MM.1S (cell line): ENCODE measurements at regions not wholly inside any gene's neighbourhood (a gene's known extent, or its start where the extent isn't known, plus 50 kb on each side); places are given as distances from the start of the nearest gene placed in this dataset.

Experiments used
- DNase-seq: peaks from one replicate; pipeline ENCODE4 v3.0.0-alpha.2; 2015
- H2AFZ ChIP-seq: fragments of 300-600 bp; sonication (generic); 2 replicates; pipeline ENCODE4 v1.6.0; 2016; ENCODE audit warnings: antibody characterized with exemption, low read length
- H3F3A ChIP-seq: fragments of 300-600 bp; sonication (generic); 2 replicates; pipeline ENCODE4 v1.6.1; 2016; ENCODE audit warnings: mild to moderate bottlenecking, antibody characterized with exemption, low read length, moderate library complexity, mixed read lengths; ENCODE audit not compliant: insufficient read depth
- H3K27ac ChIP-seq: fragments of 300-600 bp; sonication (generic); 2 replicates; pipeline ENCODE4 v1.5.1; 2016; ENCODE audit warnings: mild to moderate bottlenecking, low read length
- H3K27me3 ChIP-seq: fragments of 300-600 bp; sonication (generic); replicated peaks from 2 replicates; pipeline ENCODE4 v1.6.0; 2016; ENCODE audit warnings: low read length; ENCODE audit not compliant: insufficient read depth
- H3K36me3 ChIP-seq: fragments of 300-600 bp; sonication (generic); replicated peaks from 2 replicates; pipeline ENCODE4 v1.6.1; 2016; ENCODE audit warnings: mild to moderate bottlenecking, low read length, mixed read lengths; ENCODE audit not compliant: insufficient read depth
- H3K4me1 ChIP-seq: fragments of 300-600 bp; sonication (generic); 2 replicates; pipeline ENCODE4 v1.6.1; 2016; ENCODE audit warnings: low read length, mixed read lengths
- H3K4me2 ChIP-seq: fragments of 300-600 bp; sonication (generic); 2 replicates; pipeline ENCODE4 v1.6.0; 2016; ENCODE audit warnings: low read depth, low read length
- H3K4me3 ChIP-seq: fragments of 300-600 bp; sonication (generic); 2 replicates; pipeline ENCODE4 v1.5.1; 2016; ENCODE audit warnings: low read length, mixed read lengths
- H3K79me2 ChIP-seq: fragments of 300-600 bp; sonication (generic); 2 replicates; pipeline ENCODE4 v1.6.1; 2016; ENCODE audit warnings: mixed run types, low read length, mixed read lengths
- H3K9ac ChIP-seq: fragments of 300-600 bp; sonication (generic); 2 replicates; pipeline ENCODE4 v1.6.1; 2016; ENCODE audit warnings: low read length, mixed read lengths
- H3K9me2 ChIP-seq: fragments of 300-600 bp; sonication (generic); replicated peaks from 2 replicates; pipeline ENCODE4 v1.6.1; 2016; ENCODE audit warnings: mild to moderate bottlenecking, low read length, mixed read lengths; ENCODE audit not compliant: insufficient read depth
- H3K9me3 ChIP-seq: fragments of 300-600 bp; sonication (generic); replicated peaks from 2 replicates; pipeline ENCODE4 v1.6.1; 2016; ENCODE audit warnings: mild to moderate bottlenecking, low read length, mixed read lengths; ENCODE audit not compliant: insufficient read depth
- H4K20me1 ChIP-seq: fragments of 300-600 bp; sonication (generic); 2 replicates; pipeline ENCODE4 v1.6.1; 2016; ENCODE audit warnings: mild to moderate bottlenecking, low read length, moderate library complexity, mixed read lengths; ENCODE audit not compliant: insufficient read depth
- EZH2 ChIP-seq: fragments of 300-600 bp; sonication (generic); optimal IDR thresholded peaks from 2 replicates; pipeline ENCODE3; 2017; ENCODE audit warnings: low read depth, mild to moderate bottlenecking, antibody characterized with exemption, low read length, mixed read lengths
- EZH2phosphoT487 ChIP-seq: fragments of 300-600 bp; sonication (generic); IDR thresholded peaks from 2 replicates; pipeline ENCODE4 v1.6.1; 2018; ENCODE audit warnings: antibody characterized with exemption, low read length
- TF ChIP-seq, protein P1 (sequence below): fragments of 300-600 bp; sonication (generic); IDR thresholded peaks from 2 replicates; pipeline ENCODE4 v1.5.1; 2016; ENCODE audit warnings: antibody characterized with exemption, low read length, mixed read lengths

DNA sequence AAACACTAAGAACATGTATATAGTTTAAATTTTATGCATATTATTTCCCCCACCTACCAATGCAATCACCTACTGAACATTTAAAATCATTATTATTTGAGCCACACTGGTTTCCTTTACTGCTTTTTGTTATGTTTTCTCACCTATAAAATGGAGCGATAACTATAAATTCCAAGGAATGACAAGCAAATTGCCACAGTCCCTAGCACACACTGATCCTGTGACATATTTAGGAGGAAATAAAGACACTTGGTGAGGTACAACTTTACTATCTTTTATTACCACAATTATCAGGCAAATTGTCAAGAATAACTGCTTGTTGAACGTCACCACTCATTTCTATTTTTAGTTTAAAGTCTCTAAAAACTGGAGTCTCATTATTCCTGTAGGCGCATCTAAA lies 1693.6 kb downstream of the EFNA5 start:
- Histone ChIP-seq H3K79me2 (no peaks in the 10 kb centered on the region), H3K9me2 (no peaks in the 10 kb centered on the region), H2AFZ (no peak overlapping the region), H4K20me1 (no peaks in the 10 kb centered on the region), H3K9ac (no peak overlapping the region), H3K9me3 (no peaks in the 10 kb centered on the region), H3K4me3 (no peak overlapping the region), H3K27me3 (no peaks in the 10 kb centered on the region), H3K27ac (no peak overlapping the region), H3K4me2 (no peak overlapping the region), H3K4me1 (no peaks in the 10 kb centered on the region), H3F3A (no peaks in the 10 kb centered on the region), H3K36me3 (no peaks in the 10 kb centered on the region)
- TF ChIP-seq EZH2phosphoT487 = no peak
- TF ChIP-seq, protein P1, sequence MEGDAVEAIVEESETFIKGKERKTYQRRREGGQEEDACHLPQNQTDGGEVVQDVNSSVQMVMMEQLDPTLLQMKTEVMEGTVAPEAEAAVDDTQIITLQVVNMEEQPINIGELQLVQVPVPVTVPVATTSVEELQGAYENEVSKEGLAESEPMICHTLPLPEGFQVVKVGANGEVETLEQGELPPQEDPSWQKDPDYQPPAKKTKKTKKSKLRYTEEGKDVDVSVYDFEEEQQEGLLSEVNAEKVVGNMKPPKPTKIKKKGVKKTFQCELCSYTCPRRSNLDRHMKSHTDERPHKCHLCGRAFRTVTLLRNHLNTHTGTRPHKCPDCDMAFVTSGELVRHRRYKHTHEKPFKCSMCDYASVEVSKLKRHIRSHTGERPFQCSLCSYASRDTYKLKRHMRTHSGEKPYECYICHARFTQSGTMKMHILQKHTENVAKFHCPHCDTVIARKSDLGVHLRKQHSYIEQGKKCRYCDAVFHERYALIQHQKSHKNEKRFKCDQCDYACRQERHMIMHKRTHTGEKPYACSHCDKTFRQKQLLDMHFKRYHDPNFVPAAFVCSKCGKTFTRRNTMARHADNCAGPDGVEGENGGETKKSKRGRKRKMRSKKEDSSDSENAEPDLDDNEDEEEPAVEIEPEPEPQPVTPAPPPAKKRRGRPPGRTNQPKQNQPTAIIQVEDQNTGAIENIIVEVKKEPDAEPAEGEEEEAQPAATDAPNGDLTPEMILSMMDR = no peak
- TF ChIP-seq EZH2 = no peak
- no peak for DNase-seq

DNA sequence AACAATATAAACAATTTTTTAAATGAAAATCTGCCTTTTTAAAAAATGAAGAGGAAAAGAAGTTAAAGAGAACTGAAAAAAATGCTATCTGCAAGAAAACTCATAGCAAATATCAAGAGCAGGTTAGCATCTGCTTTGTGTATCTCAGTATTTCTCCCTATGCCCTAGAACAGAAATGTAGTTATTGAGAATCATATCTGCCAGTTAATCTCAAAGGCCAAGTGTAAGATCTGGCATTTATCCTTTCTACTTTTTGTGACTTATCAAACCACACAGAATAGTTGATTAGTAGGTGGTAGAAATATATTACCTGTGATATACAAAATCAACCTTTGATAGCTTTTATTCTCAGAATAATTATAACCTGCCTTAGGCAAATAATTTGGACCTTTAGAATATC lies 1699.8 kb downstream of the EFNA5 start:
- TF ChIP-seq EZH2 (no peak), EZH2phosphoT487 (no peak)
- no peak overlapping the region for H3K4me3 ChIP-seq
- no peak for DNase-seq
- H3K9ac ChIP-seq = no peak overlapping the region
- no peaks in the 10 kb centered on the region for H3K4me1 ChIP-seq
- no peaks in the 10 kb centered on the region for H3K9me2 ChIP-seq
- no peaks in the 10 kb centered on the region for H3F3A ChIP-seq
- H3K27me3 ChIP-seq = no peaks in the 10 kb centered on the region
- no peaks in the 10 kb centered on the region for H4K20me1 ChIP-seq
- H3K27ac ChIP-seq = no peak overlapping the region
- H2AFZ ChIP-seq = no peak overlapping the region
- H3K79me2 ChIP-seq = no peaks in the 10 kb centered on the region
- H3K4me2 ChIP-seq = no peak overlapping the region
- H3K36me3 ChIP-seq = no peaks in the 10 kb centered on the region
- no peaks in the 10 kb centered on the region for H3K9me3 ChIP-seq

DNA sequence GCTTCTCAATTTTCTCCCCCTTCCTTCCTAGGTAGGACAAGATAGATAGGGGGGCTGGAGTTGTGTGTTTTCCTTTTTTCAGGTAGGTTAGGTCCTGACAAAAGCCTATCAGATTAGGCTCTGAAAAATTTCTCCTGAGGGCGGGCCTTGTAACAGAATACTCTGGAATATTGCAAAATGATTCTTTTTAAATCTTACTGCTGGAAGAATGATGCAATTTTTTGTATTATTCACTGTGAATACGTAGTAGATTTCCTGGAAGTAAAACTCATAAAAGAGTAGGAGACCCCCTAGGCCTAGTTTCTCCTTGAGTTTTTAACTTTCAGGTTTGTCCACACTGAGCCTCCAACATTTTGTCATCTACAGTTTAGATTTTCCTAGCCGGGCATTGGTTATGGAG lies 1701.8 kb downstream of the EFNA5 start:
- Histone ChIP-seq H3F3A (no peaks in the 10 kb centered on the region), H3K4me1 (no peaks in the 10 kb centered on the region), H4K20me1 (no peaks in the 10 kb centered on the region), H3K9me3 (no peaks in the 10 kb centered on the region), H3K9ac (no peak overlapping the region), H3K4me3 (no peak overlapping the region), H3K4me2 (no peak overlapping the region), H2AFZ (no peak overlapping the region), H3K79me2 (no peaks in the 10 kb centered on the region), H3K27me3 (no peaks in the 10 kb centered on the region), H3K9me2 (no peaks in the 10 kb centered on the region), H3K36me3 (no peaks in the 10 kb centered on the region), H3K27ac (no peak overlapping the region)
- TF ChIP-seq EZH2phosphoT487 = no peak
- TF ChIP-seq, protein P1 = no peak
- TF ChIP-seq EZH2 = no peak
- no peak for DNase-seq

DNA sequence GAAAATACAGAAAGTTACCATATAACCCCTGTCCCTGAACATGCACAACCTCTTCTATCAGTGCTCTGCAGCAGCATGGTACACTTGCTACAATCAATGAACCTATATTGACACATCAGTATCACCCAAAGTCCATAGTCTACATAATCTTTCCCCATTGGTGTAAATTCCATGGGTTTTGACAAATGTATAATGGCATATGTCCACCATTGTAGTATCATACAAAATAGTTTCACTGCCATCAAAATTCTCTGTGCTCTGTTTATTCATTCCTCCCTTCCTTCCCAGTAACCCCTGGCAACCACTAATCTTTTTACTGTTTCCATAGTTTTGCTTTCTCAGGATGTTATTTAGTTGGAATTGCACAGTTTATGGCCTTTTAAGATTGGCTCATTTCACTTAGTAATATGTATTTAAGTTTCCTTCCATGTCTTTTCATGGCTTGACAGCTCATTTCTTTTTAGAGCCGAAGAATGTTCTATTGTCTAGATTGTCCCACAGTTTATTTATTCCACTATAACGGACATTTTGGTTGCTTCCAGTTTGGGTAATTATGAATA lies 1707.0 kb downstream of the EFNA5 start:
- Histone ChIP-seq H3K79me2 (no peaks in the 10 kb centered on the region), H3F3A (no peaks in the 10 kb centered on the region), H3K9me3 (no peaks in the 10 kb centered on the region), H3K27me3 (no peaks in the 10 kb centered on the region), H3K4me1 (no peaks in the 10 kb centered on the region), H4K20me1 (no peaks in the 10 kb centered on the region), H3K27ac (no peak overlapping the region), H3K9ac (no peak overlapping the region), H2AFZ (no peak overlapping the region), H3K9me2 (no peaks in the 10 kb centered on the region), H3K36me3 (no peaks in the 10 kb centered on the region), H3K4me3 (no peak overlapping the region), H3K4me2 (no peak overlapping the region)
- TF ChIP-seq, protein P1 = no peak
- TF ChIP-seq EZH2 = no peak
- TF ChIP-seq EZH2phosphoT487 = no peak
- DNase-seq = no peak
